ENCODE measurements at regions not wholly inside any gene's neighbourhood (a gene's known extent, or its start where the extent isn't known, plus 50 kb on each side); places are given as distances from the start of the nearest gene placed in this dataset.

DNA sequence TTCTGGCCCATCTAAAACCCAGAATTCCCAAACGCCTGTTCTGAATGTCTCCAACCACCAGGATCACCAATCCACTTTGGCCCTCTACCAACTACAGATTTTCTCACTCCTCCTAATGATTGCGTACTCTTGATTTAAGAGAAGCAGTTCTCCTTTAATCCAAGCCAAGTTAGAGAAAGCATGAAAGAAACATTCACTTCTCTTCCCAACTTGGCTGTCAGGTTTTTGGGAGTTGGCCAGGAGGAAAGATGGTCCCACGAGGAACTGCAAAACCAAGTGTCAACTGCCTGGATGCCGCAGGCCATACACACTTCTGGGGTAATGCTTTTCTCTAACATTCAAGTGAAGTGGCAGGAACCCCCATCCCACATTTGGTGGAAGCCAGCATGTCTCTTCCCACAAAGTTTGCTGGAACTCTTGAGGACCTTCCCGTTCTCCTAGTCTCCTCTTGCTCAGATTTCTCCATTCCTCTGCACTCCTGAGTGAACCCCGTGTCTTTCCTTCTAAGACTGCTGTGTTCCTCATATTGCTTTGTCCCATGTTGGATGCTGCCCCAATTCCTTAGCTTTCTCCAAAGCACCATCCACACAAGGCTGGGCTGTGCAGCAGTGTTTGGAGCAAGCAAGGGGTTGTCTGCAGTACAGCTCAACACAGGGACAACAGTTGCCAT is 138.5 kb upstream of the LGALSL start:
- DNase-seq (no peak), ATAC-seq (replicated peaks) (no peak)
- no peak overlapping the region for H3K27ac Mint-ChIP-seq
- no peaks in the 10 kb centered on the region for H3K36me3 Mint-ChIP-seq
- peaks cover 17 to 33% of the 10 kb centered on the region in 2 donors for H3K4me1 Mint-ChIP-seq
- H3K27me3 Mint-ChIP-seq = peaks cover 0 to 7% of the 10 kb centered on the region in 2 donors
- H3K9me3 Mint-ChIP-seq = no peaks in the 10 kb centered on the region
- H3K4me3 Mint-ChIP-seq = no peak overlapping the region

DNA sequence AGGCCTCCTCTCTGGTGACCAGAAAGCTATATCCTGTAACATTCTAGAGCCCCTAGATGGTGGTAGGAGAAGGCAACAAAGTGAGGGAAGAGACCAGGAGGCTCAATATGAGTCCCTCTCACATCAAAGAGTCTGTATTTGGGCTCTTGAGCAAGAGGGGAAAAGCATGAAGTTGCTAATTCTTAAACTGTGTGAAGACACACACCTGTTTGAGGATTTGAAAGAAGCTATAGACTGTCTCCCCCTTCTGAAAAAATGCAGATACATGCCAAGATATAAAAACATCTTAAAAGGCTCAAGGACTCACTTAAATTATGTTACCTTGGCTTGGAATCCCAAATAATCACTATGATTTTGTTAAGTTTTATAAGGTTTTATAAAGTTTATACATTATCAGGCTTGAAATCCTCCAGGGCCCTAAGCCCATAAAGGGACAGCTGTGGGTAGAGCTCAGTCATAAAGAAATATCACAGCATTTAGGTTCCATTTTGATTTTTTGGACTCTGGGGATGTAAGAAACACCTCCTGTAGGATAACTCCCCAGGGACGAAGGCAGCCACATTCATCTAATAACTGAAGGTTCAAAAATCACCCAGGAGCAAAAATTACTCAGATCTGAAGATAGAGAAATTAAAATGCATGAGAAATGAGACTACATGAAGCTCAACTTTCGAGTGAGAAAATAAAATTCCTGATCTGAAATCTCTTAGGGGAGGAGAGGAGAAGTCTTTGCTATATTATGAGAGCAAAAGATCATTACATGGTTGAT is 136.1 kb upstream of the LGALSL start:
- DNase-seq (no peak), ATAC-seq (replicated peaks) (peak; percentile 65 to 76)
- peaks cover 11 to 14% of the 10 kb centered on the region in 2 donors for H3K27me3 Mint-ChIP-seq
- H3K36me3 Mint-ChIP-seq = no peaks in the 10 kb centered on the region
- H3K27ac Mint-ChIP-seq = peak overlapping the region; percentile 44
- H3K4me1 Mint-ChIP-seq = peaks cover 9 to 17% of the 10 kb centered on the region in 2 donors
- H3K4me3 Mint-ChIP-seq = peak overlapping the region in 1 of 2 donors; percentile 0
- H3K9me3 Mint-ChIP-seq = peaks cover 0 to 2% of the 10 kb centered on the region in 2 donors

DNA sequence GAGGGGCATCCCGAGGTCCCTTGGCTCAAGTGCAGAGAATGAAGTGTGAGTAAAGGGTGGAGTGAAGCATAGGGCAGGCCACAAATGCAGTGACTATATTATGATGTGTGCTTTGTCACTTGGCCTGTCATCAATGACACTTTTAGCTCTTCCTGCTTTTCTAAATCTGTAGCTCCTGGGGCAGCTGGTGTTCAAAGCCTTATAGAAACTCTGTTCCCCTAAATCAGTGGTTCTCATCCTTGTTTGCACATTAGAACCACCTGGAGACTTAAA is 135.6 kb upstream of the LGALSL start:
- Mint-ChIP-seq H3K4me1 (peaks cover 9 to 17% of the 10 kb centered on the region in 2 donors), H3K27me3 (peaks cover 11 to 14% of the 10 kb centered on the region in 2 donors), H3K4me3 (peak overlapping the region in 1 of 2 donors; percentile 0), H3K27ac (peak overlapping the region; percentile 44), H3K9me3 (peaks cover 0 to 2% of the 10 kb centered on the region in 2 donors), H3K36me3 (no peaks in the 10 kb centered on the region)
- DNase-seq (no peak), ATAC-seq (replicated peaks) (peak; percentile 75 to 90)

DNA sequence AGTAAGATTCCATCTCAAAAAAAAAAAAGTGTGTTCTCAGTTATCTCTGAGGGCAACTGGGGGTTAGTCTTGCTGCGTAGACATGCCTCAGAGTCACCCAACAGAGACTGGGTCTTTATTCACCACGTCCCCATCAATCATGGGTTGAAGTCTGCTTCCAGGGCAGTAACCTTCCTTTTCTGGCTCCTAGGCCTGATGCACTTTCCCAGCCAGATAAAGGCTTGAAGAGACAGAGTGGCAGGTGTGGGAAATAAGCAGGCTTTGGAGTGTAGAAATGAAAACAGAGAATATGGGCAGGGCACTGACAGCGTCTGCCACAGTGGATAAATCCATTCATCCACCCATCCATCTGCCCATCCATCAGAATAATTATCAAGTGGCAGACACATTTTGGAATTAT is 134.1 kb upstream of the LGALSL start:
- peaks cover 15 to 23% of the 10 kb centered on the region in 2 donors for H3K4me1 Mint-ChIP-seq
- peaks cover 11 to 14% of the 10 kb centered on the region in 2 donors for H3K27me3 Mint-ChIP-seq
- no peaks in the 10 kb centered on the region for H3K36me3 Mint-ChIP-seq
- DNase-seq (no peak), ATAC-seq (replicated peaks) (no peak)
- H3K4me3 Mint-ChIP-seq = no peak overlapping the region
- peaks cover 0 to 2% of the 10 kb centered on the region in 2 donors for H3K9me3 Mint-ChIP-seq
- H3K27ac Mint-ChIP-seq = no peak overlapping the region

DNA sequence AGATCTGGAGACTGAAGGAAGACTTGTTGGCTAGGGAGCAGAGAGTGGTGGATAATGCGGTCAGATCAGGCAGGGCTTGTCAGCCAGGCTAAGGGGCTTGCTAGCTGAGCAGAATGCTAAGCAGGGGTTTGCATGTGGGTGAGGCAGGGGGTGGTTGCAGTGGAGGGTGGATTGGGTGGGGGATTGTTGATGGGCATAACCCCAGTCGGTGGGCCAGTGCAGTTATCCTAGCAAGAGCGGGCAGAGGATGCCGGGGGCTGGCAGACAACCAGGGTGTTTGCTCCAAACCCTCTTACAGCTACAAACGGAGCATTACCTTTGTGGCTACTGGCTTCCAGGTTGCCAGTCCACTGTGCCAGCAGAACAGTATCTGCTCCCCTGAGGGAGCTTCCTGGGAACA is 131.5 kb upstream of the LGALSL start:
- Mint-ChIP-seq H3K27ac (no peak overlapping the region), H3K4me1 (peaks cover 34 to 49% of the 10 kb centered on the region in 2 donors), H3K9me3 (peaks cover 0 to 2% of the 10 kb centered on the region in 2 donors), H3K36me3 (no peaks in the 10 kb centered on the region), H3K4me3 (no peak overlapping the region), H3K27me3 (peaks cover 11 to 14% of the 10 kb centered on the region in 2 donors)
- no peak for DNase-seq
- no peak for ATAC-seq (replicated peaks)

DNA sequence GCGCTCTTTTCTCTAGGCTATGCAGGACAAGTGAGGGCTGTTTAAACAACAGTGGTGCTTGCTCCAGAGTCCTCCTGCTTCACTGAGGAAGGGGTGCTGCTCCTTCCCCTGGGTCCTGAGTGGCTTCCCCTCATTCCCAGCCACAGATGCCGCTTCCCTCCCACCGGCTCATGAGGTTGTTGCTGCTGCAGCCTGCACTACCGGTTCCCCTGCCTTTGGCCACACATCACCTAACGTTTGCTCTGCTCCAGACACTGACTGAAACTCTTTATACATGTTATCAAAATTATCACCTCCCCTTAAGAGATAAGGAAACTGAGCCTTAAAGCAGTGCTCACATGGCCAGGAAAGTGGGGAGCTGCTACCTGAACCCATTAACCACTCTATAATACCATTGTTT is 130.8 kb upstream of the LGALSL start:
- Mint-ChIP-seq H3K27me3 (peaks cover 11 to 14% of the 10 kb centered on the region in 2 donors), H3K27ac (no peak overlapping the region), H3K36me3 (no peaks in the 10 kb centered on the region), H3K9me3 (peaks cover 0 to 2% of the 10 kb centered on the region in 2 donors), H3K4me3 (no peak overlapping the region), H3K4me1 (peaks cover 39 to 52% of the 10 kb centered on the region in 2 donors)
- ATAC-seq (replicated peaks) (no peak), DNase-seq (no peak)

DNA sequence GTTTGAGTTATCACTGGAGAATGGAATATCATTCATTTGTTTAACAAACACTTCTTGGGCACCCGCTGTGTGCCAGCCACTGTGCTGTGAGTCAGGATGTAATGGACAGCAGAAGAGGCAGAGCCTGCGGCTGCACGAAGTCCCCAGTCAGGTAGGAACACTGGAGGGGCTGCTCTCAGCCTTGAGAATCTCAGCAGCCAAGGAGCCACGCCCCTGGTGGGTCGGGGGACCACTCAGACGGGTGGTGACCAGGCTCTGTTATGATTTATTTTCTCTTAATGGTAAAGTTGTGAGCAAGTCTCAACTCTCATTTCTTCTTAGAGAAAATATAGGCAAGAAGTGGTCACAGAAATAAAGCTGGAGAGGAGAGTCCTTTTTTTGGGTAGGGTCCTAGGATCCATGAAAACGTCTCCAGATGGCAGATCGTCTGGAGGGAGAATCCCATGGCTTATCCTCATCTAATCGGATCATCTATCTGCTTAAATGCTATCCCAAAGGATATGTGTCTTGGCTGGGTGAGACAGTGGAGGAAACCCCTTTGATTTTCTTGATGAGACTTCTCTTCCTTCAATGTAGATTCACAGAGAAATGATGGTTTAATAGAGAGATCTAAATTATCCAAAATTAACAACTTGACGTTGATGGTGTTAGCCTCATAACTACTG is 129.1 kb upstream of the LGALSL start:
- peaks cover 7 to 11% of the 10 kb centered on the region in 2 donors for H3K27me3 Mint-ChIP-seq
- peaks cover 0 to 2% of the 10 kb centered on the region in 2 donors for H3K9me3 Mint-ChIP-seq
- peak overlapping the region in 1 of 2 donors; percentile 28 for H3K4me3 Mint-ChIP-seq
- peak overlapping the region; percentile 95 for H3K27ac Mint-ChIP-seq
- DNase-seq (no peak), ATAC-seq (replicated peaks) (no peak)
- H3K4me1 Mint-ChIP-seq = peaks cover 42 to 56% of the 10 kb centered on the region in 2 donors
- no peaks in the 10 kb centered on the region for H3K36me3 Mint-ChIP-seq

DNA sequence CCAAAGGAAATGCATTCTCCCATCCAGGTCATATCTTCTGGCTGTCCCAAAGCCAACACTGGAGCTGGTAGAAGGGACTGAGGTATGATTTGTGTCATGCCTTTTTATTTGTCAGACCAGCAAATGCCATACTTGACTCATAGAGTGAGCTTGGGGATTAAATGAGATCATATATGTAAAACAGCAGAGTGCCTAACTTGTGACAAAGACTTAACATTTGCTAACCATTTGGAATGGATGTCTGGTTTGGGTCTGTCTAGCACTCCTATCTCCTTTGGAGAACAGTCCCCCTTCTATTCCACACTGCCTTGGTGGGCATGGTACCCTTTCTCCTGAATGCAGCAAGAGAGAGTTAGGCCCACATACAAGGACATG is 128.5 kb upstream of the LGALSL start:
- peaks cover 46 to 62% of the 10 kb centered on the region in 2 donors for H3K4me1 Mint-ChIP-seq
- peak; percentile 64 to 65 for ATAC-seq (replicated peaks)
- H3K36me3 Mint-ChIP-seq = no peaks in the 10 kb centered on the region
- H3K27ac Mint-ChIP-seq = peak overlapping the region; percentile 95
- H3K27me3 Mint-ChIP-seq = peaks cover 7 to 11% of the 10 kb centered on the region in 2 donors
- H3K9me3 Mint-ChIP-seq = peaks cover 0 to 2% of the 10 kb centered on the region in 2 donors
- peak overlapping the region in 1 of 2 donors; percentile 28 for H3K4me3 Mint-ChIP-seq
- DNase-seq = no peak

DNA sequence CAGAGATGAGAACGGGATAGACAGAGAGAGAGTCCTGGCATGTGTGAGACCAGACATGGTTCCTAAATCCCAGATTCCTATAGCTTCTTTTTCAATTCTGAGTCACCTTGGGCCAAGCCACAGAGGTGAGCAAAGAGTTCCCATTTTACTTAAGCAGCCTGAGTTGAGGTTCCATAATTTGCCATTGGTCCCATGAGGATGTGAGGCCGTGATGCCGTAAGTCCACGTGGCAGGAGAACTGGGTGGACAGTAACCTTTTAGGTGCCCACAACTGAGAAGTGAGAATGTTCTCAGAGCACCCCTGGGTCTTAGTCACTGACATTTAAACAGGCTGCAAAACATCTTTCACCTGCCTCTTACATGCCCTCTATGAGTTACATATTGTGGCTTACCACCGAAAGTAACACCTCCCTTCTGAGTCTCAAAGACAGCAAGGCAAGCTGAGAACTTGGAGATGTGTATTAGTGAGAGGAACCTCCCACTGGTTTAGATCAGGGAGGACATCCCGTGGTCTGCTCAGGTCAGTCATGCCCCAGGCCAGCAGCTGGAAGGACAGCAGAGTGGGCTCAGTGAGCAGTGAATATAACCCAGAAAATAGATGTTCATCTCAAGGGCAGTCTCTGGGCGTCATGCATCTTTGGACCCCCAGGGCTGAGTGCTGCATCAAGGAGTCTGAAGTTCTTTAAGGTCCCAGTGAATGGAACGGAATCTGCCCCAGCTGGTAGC is 127.9 kb upstream of the LGALSL start:
- Mint-ChIP-seq H3K4me3 (peak overlapping the region; percentile 65 to 78), H3K36me3 (no peaks in the 10 kb centered on the region), H3K27ac (peak overlapping the region; percentile 95), H3K4me1 (peaks cover 48 to 67% of the 10 kb centered on the region in 2 donors), H3K9me3 (no peaks in the 10 kb centered on the region), H3K27me3 (peaks cover 7 to 9% of the 10 kb centered on the region in 2 donors)
- peak; percentile 78 for DNase-seq
- peak; percentile 85 to 88 for ATAC-seq (replicated peaks)

DNA sequence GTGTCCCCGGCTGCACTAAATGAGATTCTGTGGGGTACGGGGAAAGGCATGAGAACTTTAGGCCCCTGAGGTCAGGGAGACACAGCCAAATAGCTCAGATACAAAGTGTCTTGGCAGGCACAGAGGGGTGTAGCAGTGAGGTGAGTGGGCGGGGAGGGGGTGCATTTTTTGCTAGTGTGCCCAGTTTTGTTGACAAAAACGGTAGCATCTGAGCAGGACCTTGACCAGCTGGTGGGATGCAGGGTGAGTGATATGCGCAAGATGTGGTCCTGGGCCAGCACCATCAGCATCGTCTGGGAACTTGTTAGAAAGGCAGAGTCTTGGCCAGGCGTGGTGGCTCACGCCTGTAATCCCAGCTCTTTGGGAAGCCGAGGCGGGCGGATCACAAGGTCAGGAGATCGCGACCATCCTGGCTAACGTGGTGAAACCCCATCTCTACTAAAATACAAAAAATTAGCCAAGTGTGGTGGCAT is 127.3 kb upstream of the LGALSL start:
- DNase-seq = no peak
- Mint-ChIP-seq H3K27ac (peak overlapping the region; percentile 95), H3K4me1 (peaks cover 48 to 68% of the 10 kb centered on the region in 2 donors), H3K4me3 (peak overlapping the region; percentile 65 to 78), H3K9me3 (no peaks in the 10 kb centered on the region), H3K36me3 (no peaks in the 10 kb centered on the region), H3K27me3 (peaks cover 6 to 7% of the 10 kb centered on the region in 2 donors)
- no peak for ATAC-seq (replicated peaks)

DNA sequence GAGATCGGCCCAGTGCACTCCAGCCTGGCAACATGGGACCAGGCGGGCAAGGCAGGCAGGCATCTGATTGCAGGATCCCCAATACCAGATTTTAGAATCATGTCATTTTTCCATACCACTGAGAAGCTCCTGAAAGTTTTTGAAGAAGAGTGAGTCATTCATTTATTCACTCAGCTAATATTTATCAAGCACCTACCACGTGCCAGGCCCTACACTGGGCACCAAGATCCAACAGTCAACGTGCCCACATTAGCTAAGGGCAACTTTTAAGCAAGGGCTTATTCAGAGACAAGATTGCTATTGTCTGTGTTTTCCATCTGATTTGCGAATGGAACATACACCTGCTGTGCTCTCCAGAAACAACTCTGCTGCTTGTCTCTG is 126.8 kb upstream of the LGALSL start:
- Mint-ChIP-seq H3K4me1 (peaks cover 48 to 68% of the 10 kb centered on the region in 2 donors), H3K36me3 (no peaks in the 10 kb centered on the region)

DNA sequence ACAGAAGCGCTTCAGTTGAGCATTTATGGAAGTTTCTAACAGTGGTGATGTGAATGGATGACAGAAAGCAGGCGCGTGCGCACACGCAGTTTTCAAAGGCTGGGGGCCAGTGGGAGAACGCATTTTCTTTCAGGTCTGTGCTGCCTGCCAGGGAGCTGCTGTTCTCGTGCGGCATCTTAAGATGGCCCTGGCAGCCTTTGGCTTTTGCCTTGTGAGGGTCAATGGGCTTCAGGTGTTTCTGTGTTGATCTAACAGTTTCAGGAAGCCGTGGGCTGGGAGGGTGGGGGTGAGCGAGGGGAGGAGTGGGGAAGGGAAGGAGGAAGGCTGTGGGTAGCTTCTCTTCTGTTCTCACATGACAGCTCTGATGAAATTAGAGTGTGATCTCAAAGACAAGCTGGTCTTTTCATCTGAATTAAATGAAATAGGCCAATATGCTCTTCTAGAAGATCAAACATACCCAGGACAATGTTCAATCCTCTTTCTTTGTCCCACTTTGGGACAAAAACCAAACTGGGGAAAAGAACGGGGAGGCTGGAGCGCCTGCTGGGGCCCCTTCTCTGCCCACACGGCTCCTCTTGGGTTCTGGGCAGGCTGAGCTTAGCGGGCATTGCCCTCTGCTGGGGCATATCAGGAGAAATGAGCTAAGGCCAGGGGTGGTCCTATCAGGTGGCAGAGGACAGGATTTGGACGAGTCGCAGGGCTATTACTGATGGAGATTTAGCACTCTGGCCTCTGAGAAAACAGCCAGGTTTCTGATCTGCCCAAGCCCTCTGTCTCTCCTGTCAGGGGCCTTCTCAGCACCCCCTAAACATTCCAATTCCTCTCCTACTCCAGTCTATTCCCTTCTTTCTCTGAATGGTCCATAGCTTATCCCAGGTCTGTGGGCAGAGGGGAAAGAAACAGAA is 126.2 kb upstream of the LGALSL start:
- peak overlapping the region; percentile 94 for H3K27ac Mint-ChIP-seq
- peak; percentile 47 for DNase-seq
- ATAC-seq (replicated peaks) = peak; percentile 39 to 40
- peaks cover 48 to 68% of the 10 kb centered on the region in 2 donors for H3K4me1 Mint-ChIP-seq
- peak overlapping the region; percentile 39 to 68 for H3K4me3 Mint-ChIP-seq
- no peaks in the 10 kb centered on the region for H3K36me3 Mint-ChIP-seq
- H3K9me3 Mint-ChIP-seq = no peaks in the 10 kb centered on the region
- no peaks in the 10 kb centered on the region for H3K27me3 Mint-ChIP-seq

More for the DNA sequence above, 126.8 kb upstream of the LGALSL start:
- Mint-ChIP-seq H3K27ac (peak overlapping the region; percentile 94), H3K9me3 (no peaks in the 10 kb centered on the region), H3K27me3 (peaks cover 4% of the 10 kb centered on the region in 2 donors), H3K4me3 (peak overlapping the region; percentile 39 to 68)
- ATAC-seq (replicated peaks) (no peak), DNase-seq (no peak)

DNA sequence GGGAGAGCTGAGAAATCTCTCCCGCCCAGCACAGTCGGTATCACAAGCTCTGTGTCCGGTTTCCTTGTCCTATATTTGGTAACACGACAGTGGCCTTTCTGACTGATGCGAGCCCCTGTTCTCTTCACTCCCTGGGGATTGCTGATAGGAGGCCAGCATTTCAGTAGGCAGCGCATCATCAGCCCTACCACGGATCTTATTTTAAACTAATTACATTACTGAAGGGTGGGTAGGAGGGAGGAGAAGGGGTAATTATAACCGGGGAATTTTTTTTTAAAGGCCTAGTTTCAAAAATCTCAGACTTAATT is 125.6 kb upstream of the LGALSL start:
- DNase-seq (peak; percentile 43), ATAC-seq (replicated peaks) (peak; percentile 19 to 25)
- H3K4me3 Mint-ChIP-seq = peak overlapping the region; percentile 26 to 68
- H3K9me3 Mint-ChIP-seq = no peaks in the 10 kb centered on the region
- H3K4me1 Mint-ChIP-seq = peaks cover 48 to 68% of the 10 kb centered on the region in 2 donors
- peak overlapping the region; percentile 94 for H3K27ac Mint-ChIP-seq
- no peaks in the 10 kb centered on the region for H3K36me3 Mint-ChIP-seq
- H3K27me3 Mint-ChIP-seq = no peaks in the 10 kb centered on the region

Data from stimulated activated naive B cell treated with anti-CD40 and anti-IgM and Interleukin-4, amounts not matched to agents 10 μg/mL and 1 μg/mL and 100 μg/mL, for 72 hours (primary cell).